Skeletal muscle tissue (tissue), 3 donors: ENCODE measurements at regions not wholly inside any gene's neighbourhood (a gene's known extent, or its start where the extent isn't known, plus 50 kb on each side); places are given as distances from the start of the nearest gene placed in this dataset.

Source experiments
- H3K27ac ChIP-seq: one replicate; pipeline ENCODE4 v1.7.0; 2013; ENCODE audit warnings: mild to moderate bottlenecking, low read depth, low read length, inconsistent platforms
- H3K27me3 ChIP-seq, 3 donors: one replicate each; pipeline ENCODE4 v1.7.0; 2013; ENCODE audit warnings: low read length in 3 of 3; ENCODE audit not compliant: control insufficient read depth in 3 of 3, insufficient read depth in 3 of 3
- H3K36me3 ChIP-seq, 3 donors: one replicate each; pipeline ENCODE4 v1.7.0; 2013; ENCODE audit warnings: low read length in 3 of 3; ENCODE audit not compliant: control insufficient read depth in 3 of 3, insufficient read depth in 3 of 3
- H3K4me1 ChIP-seq, 3 donors: one replicate each; pipeline ENCODE4 v1.7.0; 2013; ENCODE audit warnings: low read length in 3 of 3, mild to moderate bottlenecking in 3 of 3; ENCODE audit not compliant: control insufficient read depth in 3 of 3, insufficient read depth in 3 of 3
- H3K4me3 ChIP-seq, 3 donors: one replicate each; pipeline ENCODE4 v1.7.0; 2013; ENCODE audit warnings: low read length in 3 of 3
- H3K9ac ChIP-seq, 3 donors: one replicate each; pipeline ENCODE4 v1.7.0; 2013; ENCODE audit warnings: low read length in 3 of 3, mild to moderate bottlenecking in 3 of 3, moderate library complexity in 2 of 3, low read depth in 1 of 3
- H3K9me3 ChIP-seq, 3 donors: one replicate each; pipeline ENCODE4 v1.7.0; 2013; ENCODE audit warnings: low read length in 3 of 3; ENCODE audit not compliant: control insufficient read depth in 3 of 3
- donor health status: Osteomylitis.

DNA sequence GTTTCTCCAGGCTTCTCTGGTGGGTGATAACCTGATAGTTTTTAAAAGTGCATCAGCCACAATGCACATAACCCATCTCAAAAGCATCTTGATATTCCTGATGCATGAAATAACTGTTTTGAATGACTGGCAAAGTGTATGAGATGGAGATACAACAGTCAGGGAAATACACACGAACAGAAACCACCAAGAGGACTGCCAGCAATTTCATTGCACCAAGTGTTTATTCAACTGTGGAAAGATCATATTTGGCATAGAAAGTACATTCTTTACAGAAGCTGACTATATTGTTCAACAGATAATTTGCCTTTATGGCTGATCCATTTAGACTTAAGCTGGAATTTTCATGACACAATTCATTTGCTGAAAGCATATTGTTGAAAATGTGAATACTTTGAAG lies 139.5 kb downstream of the SLIT2 start:
- no peak overlapping the region for H3K27ac ChIP-seq
- no peaks in the 10 kb centered on the region for H3K9me3 ChIP-seq
- H3K36me3 ChIP-seq = no peaks in the 10 kb centered on the region
- no peak overlapping the region for H3K4me3 ChIP-seq
- no peak overlapping the region for H3K9ac ChIP-seq
- no peaks in the 10 kb centered on the region for H3K4me1 ChIP-seq
- no peaks in the 10 kb centered on the region for H3K27me3 ChIP-seq

DNA sequence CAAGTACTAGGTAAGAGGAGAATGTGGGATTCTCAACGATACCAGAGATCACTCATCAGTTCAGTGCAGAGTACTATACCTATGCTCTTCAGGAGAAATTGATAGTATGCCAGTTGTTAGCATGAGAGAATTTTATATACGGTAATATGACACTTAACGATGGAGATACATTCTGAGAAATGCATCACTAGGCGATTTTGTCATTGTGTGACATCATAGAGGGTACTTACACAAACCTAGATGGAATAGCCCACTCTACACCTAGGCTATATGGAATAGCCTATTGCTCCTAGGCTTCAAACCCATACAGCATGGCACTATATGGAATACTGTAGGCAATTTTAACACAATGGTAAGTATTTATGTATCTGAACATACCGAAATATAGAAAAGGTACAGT lies 140.2 kb downstream of the SLIT2 start:
- Histone ChIP-seq H3K9me3 (no peaks in the 10 kb centered on the region), H3K36me3 (no peaks in the 10 kb centered on the region), H3K4me1 (no peaks in the 10 kb centered on the region), H3K27me3 (no peaks in the 10 kb centered on the region), H3K9ac (no peak overlapping the region), H3K4me3 (no peak overlapping the region), H3K27ac (no peak overlapping the region)

DNA sequence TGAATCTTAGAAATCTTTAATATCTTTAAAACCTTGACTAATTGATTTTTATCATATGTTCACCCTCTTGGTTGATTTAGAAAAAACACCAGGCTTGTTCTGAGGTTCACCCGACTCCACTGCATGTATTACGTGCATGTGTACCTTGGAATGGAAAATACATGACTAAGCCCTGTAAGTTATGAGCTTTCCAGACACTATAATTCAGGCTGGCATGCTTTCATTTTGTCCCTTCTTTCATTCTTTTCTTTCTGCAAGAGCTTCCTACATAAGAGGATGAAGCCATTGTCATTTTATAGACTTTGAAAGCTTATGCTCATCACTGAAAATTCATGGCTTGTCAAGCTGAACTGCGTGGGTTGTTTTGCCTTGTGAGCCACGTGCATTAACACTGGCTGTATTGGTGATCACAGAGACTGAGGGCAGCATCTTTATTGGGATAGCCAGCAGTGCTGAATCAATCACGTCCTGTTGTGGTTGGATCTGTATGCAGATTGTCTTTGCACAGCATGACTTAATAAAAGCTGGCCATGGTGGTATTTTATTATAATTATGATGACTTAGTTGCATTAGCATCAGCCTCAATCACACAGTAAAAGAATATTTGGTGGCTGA lies 141.9 kb downstream of the SLIT2 start:
- Histone ChIP-seq H3K36me3 (no peaks in the 10 kb centered on the region), H3K4me1 (no peaks in the 10 kb centered on the region), H3K4me3 (no peak overlapping the region), H3K9ac (no peak overlapping the region), H3K9me3 (no peaks in the 10 kb centered on the region), H3K27me3 (no peaks in the 10 kb centered on the region), H3K27ac (no peak overlapping the region)

DNA sequence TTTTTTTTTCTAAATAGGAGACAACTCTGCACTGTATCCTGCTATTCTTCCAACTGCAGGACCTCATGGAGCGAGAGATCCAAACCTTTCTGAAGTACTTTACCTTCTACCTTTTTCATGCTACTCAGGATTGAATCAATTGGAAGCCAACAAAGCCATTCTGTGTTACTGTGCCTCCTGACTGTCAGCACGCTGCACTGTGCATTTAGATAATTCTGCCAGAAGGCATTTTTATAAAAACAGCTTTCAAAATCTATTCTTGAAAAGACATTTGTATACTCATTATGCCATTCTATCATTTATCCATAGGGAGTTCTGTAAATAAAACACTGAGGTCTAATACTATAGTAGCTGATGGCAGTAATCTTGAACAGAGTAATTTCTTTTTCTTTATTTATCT lies 142.8 kb downstream of the SLIT2 start:
- no peaks in the 10 kb centered on the region for H3K36me3 ChIP-seq
- H3K27ac ChIP-seq = no peak overlapping the region
- H3K27me3 ChIP-seq = no peaks in the 10 kb centered on the region
- H3K9ac ChIP-seq = no peak overlapping the region
- no peak overlapping the region for H3K4me3 ChIP-seq
- no peaks in the 10 kb centered on the region for H3K4me1 ChIP-seq
- no peaks in the 10 kb centered on the region for H3K9me3 ChIP-seq

DNA sequence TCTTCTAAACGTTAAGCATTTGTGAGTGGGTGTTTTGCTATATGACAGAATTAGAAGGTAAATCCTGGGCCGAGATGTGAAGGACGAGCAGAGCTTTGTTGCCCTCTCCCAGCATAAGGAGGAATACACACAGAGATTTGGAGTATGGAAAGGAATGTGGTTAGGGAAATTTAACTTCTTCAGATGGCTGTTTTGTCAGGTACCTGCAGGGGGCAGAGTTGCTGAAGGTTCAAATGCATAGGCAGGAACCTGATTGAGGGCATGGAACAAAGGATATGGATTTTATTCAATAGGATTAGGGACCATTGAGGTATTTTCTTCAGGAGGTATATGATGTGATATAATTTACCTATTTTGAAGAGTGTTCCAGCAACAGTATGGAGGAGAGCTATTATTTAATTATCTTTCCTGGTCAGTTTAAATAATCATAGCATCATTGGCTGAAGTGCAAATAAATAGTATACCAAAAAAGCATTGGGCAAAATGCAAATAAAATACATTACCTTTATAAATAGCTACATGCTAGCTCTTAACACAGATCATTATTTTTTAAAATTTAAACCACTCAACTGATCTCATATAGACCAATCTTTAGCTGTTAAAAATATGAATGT lies 143.6 kb downstream of the SLIT2 start:
- Histone ChIP-seq H3K36me3 (no peaks in the 10 kb centered on the region), H3K27ac (no peak overlapping the region), H3K4me3 (no peak overlapping the region), H3K9ac (no peak overlapping the region), H3K4me1 (no peaks in the 10 kb centered on the region), H3K9me3 (no peaks in the 10 kb centered on the region), H3K27me3 (no peaks in the 10 kb centered on the region)

DNA sequence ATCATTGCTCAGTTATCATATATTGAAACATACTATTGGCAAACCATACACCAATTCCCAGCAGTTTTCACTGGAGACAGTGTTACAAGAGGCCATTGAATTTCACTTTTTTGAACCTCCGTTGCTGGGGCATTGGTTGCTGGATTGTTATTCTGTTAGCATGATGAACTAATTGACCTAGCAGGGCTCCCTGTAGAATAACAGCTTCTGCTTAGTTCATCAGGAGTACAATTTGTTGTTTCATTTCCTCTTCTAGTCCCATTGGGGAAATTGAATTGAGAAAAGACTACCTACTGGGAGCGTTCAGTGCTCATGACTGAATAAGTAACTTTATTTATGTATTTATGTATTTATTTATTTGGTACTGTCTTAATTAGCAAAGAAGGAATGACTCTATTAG lies 151.6 kb downstream of the SLIT2 start:
- H3K27me3 ChIP-seq = no peaks in the 10 kb centered on the region
- no peak overlapping the region for H3K27ac ChIP-seq
- H3K9ac ChIP-seq = no peak overlapping the region
- H3K4me3 ChIP-seq = no peak overlapping the region
- H3K36me3 ChIP-seq = no peaks in the 10 kb centered on the region
- no peaks in the 10 kb centered on the region for H3K4me1 ChIP-seq
- H3K9me3 ChIP-seq = no peaks in the 10 kb centered on the region

DNA sequence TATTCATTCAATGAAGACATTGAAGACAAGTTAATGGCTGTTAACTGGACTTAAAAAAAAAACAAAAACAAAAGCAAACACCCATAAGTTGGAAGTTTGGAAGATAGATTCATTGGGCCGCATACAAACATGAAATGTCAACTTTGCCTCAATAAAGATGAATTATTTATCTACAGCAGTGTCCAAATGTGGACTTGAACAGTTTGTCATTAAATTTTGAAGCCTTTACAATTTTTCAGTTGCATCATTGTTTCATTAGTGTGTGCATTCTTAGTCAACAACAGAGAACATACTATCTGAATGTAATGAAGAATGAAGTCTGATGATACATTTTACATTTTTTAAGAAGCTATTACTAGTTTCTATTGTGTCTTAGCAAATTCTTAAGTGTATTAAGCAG lies 152.1 kb downstream of the SLIT2 start:
- Histone ChIP-seq H3K9me3 (no peaks in the 10 kb centered on the region), H3K36me3 (no peaks in the 10 kb centered on the region), H3K4me3 (no peak overlapping the region), H3K4me1 (no peaks in the 10 kb centered on the region), H3K9ac (no peak overlapping the region), H3K27ac (no peak overlapping the region), H3K27me3 (no peaks in the 10 kb centered on the region)

DNA sequence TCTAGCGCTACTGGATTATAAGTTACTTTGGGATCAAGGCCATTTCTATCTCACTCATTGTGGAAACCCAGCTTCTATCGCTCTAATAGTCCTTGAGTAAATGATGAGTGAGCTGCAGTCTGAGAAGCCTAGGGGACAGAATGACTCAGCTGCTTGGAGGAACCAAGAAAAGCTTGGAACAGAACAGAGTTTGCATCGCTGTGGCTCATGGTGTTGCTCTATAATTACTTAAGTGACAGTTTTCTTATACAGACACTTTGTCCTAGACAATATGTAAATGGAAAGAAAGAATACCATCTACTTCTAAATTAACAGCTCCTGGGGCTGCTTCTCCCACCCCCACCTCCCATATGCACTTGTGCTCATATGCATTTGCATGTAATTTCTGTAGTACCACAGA lies 156.9 kb downstream of the SLIT2 start:
- H3K27ac ChIP-seq = no peak overlapping the region
- H3K36me3 ChIP-seq = no peaks in the 10 kb centered on the region
- no peak overlapping the region for H3K4me3 ChIP-seq
- no peaks in the 10 kb centered on the region for H3K9me3 ChIP-seq
- H3K27me3 ChIP-seq = no peaks in the 10 kb centered on the region
- no peak overlapping the region for H3K9ac ChIP-seq
- H3K4me1 ChIP-seq = no peaks in the 10 kb centered on the region

DNA sequence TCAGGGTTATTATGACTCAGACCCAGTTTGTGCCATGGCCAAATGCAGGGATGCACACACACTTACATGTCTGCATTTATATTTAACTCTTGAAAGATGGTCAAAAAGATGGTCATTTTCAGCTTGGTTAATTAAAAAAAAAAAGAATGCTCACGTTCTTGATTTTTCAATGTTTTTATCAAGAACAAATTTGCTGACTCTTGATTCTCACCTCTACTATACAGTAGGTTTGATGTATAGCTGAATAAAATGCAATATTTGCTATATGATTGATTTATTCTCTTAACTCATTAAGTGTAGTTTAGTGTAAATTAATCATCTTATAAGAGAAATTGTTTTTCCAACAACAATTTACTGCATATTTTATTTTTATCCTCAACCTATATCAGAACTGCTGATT lies 160.4 kb downstream of the SLIT2 start:
- Histone ChIP-seq H3K9me3 (no peaks in the 10 kb centered on the region), H3K4me3 (no peak overlapping the region), H3K27ac (no peak overlapping the region), H3K4me1 (no peaks in the 10 kb centered on the region), H3K27me3 (no peaks in the 10 kb centered on the region), H3K9ac (no peak overlapping the region), H3K36me3 (no peaks in the 10 kb centered on the region)

DNA sequence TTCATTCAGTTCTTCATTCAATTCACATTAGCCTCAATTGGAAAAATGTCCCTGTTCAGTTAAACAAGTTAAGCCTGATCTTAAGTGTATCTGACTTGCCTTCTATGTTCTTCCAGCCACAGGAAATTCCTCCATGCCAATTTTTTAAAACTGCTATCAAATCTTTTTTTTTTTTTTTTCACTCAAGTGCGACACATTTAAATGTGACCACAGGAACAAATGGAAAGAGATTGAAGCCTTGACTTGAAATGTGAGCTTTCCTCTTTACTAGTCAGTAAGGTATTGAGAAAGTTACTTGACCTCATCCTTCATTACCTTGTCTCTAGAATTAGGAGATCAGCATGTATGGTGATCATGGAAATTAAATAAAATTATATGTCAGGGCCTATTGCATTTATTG lies 165.1 kb downstream of the SLIT2 start:
- Histone ChIP-seq H3K27ac (no peak overlapping the region), H3K27me3 (no peaks in the 10 kb centered on the region), H3K9me3 (no peaks in the 10 kb centered on the region)

More for the DNA sequence above, 165.1 kb downstream of the SLIT2 start:
- H3K4me3 ChIP-seq = no peak overlapping the region
- no peak overlapping the region for H3K9ac ChIP-seq
- H3K4me1 ChIP-seq = no peaks in the 10 kb centered on the region
- no peaks in the 10 kb centered on the region for H3K36me3 ChIP-seq
